ENCODE measurements at regions not wholly inside any gene's neighbourhood (a gene's known extent, or its start where the extent isn't known, plus 50 kb on each side); places are given as distances from the start of the nearest gene placed in this dataset.

- H3K9me3 ChIP-seq (ENCODE audit: control insufficient read depth in 2 of 2, low read length in 2 of 2) = no peaks in the 10 kb centered on the region
- H3K4me1 ChIP-seq (ENCODE audit: control insufficient read depth, insufficient read depth, low read length, poor library complexity, severe bottlenecking) = no peaks in the 10 kb centered on the region
- H3K36me3 Mint-ChIP-seq = no peaks in the 10 kb centered on the region
- no peak overlapping the region for H3K4me3 ChIP-seq (ENCODE audit: low read depth, low read length)
- H3K9me3 Mint-ChIP-seq = peaks cover 0 to 1% (median 0%) of the 10 kb centered on the region in 7 donors
- no peaks in the 10 kb centered on the region for H3K27me3 ChIP-seq (ENCODE audit: control insufficient read depth, insufficient read depth, low read length)
- DNase-seq (peak in 1 of 3 donors; percentile 5), ATAC-seq (ENCODE audit: low read depth in 2 of 2) (no peak)
- H3K27ac ChIP-seq (ENCODE audit: insufficient read depth, low read length, poor library complexity, severe bottlenecking) = no peak overlapping the region
- no peak overlapping the region for H3K4me3 Mint-ChIP-seq
- H3K4me1 Mint-ChIP-seq = peaks cover 0 to under 1% (median 0%) of the 10 kb centered on the region in 4 donors
- H3K27ac Mint-ChIP-seq = peak overlapping the region in 1 of 3 donors; percentile 36
- no peaks in the 10 kb centered on the region for H3K36me3 ChIP-seq (ENCODE audit: control insufficient read depth, insufficient read depth, low read length)
- peaks cover 11% of the 10 kb centered on the region for H3K27me3 Mint-ChIP-seq
Observed at GRCh38 chr12:67937822-67938221, 51.4 kb upstream of the IFNG-AS1 start.

All from CD4-positive, CD25-positive, alpha-beta regulatory T cell (primary cell).